ENCODE measurements at regions not wholly inside any gene's neighbourhood (a gene's known extent, or its start where the extent isn't known, plus 50 kb on each side); places are given as distances from the start of the nearest gene placed in this dataset.

GRCh38 chr6:23964865-23965264 lies 161.2 kb upstream of the NRSN1 start:
- Mint-ChIP-seq H3K9me3 (ENCODE audit: unreplicated experiment) (peaks cover 2% of the 10 kb centered on the region), H3K36me3 (ENCODE audit: unreplicated experiment) (no peaks in the 10 kb centered on the region), H3K27me3 (ENCODE audit: unreplicated experiment) (no peaks in the 10 kb centered on the region), H3K4me3 (ENCODE audit: unreplicated experiment) (no peak overlapping the region), H3K4me1 (ENCODE audit: low read depth, unreplicated experiment) (no peaks in the 10 kb centered on the region), H3K27ac (ENCODE audit: unreplicated experiment) (no peak overlapping the region)
- DNase-seq, result no peak
- no peak for TF ChIP-seq CTCF (IDR thresholded peaks at IDR 0.05; ENCODE audit: partially characterized antibody, unreplicated experiment)

- no peak overlapping the region for H3K27ac Mint-ChIP-seq (ENCODE audit: unreplicated experiment)
- no peaks in the 10 kb centered on the region for H3K4me1 Mint-ChIP-seq (ENCODE audit: low read depth, unreplicated experiment)
- no peak for TF ChIP-seq CTCF (IDR thresholded peaks at IDR 0.05; ENCODE audit: partially characterized antibody, unreplicated experiment)
- no peak for DNase-seq
- peaks cover 4% of the 10 kb centered on the region for H3K36me3 Mint-ChIP-seq (ENCODE audit: unreplicated experiment)
- peaks cover 4% of the 10 kb centered on the region for H3K9me3 Mint-ChIP-seq (ENCODE audit: unreplicated experiment)
- H3K4me3 Mint-ChIP-seq (ENCODE audit: unreplicated experiment), result no peak overlapping the region
- no peaks in the 10 kb centered on the region for H3K27me3 Mint-ChIP-seq (ENCODE audit: unreplicated experiment)
Observed at GRCh38 chr6:23969344-23969743, 156.7 kb upstream of the NRSN1 start.

DNA sequence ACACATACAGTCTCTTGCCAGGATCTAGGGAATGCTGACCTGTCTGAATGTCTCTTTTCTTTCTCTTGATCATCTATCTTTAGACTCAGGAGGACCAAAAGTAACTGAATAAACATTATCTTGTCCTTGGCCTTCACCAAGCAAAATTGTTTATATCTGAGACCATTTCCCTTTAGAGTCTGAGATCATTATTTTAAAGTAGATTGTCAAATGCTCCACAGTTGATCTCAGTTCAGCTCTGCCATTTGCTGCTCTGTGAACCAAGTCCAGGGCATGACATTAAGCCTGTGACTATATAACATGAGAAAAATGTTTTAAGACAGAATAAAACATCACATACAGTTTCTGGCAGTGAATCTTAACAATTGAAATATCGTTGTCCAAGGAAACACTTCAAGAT lies 148.3 kb upstream of the NRSN1 start:
- Mint-ChIP-seq H3K27ac (ENCODE audit: unreplicated experiment) (no peak overlapping the region), H3K4me1 (ENCODE audit: low read depth, unreplicated experiment) (no peaks in the 10 kb centered on the region), H3K9me3 (ENCODE audit: unreplicated experiment) (peaks cover 2% of the 10 kb centered on the region), H3K27me3 (ENCODE audit: unreplicated experiment) (peaks cover 3% of the 10 kb centered on the region), H3K36me3 (ENCODE audit: unreplicated experiment) (no peaks in the 10 kb centered on the region), H3K4me3 (ENCODE audit: unreplicated experiment) (no peak overlapping the region)
- TF ChIP-seq CTCF (IDR thresholded peaks at IDR 0.05; ENCODE audit: partially characterized antibody, unreplicated experiment), result no peak
- no peak for DNase-seq

- no peaks in the 10 kb centered on the region for H3K4me1 Mint-ChIP-seq (ENCODE audit: low read depth, unreplicated experiment)
- no peak overlapping the region for H3K4me3 Mint-ChIP-seq (ENCODE audit: unreplicated experiment)
- no peak overlapping the region for H3K27ac Mint-ChIP-seq (ENCODE audit: unreplicated experiment)
- no peaks in the 10 kb centered on the region for H3K36me3 Mint-ChIP-seq (ENCODE audit: unreplicated experiment)
- H3K27me3 Mint-ChIP-seq (ENCODE audit: unreplicated experiment), result peaks cover 3% of the 10 kb centered on the region
- no peaks in the 10 kb centered on the region for H3K9me3 Mint-ChIP-seq (ENCODE audit: unreplicated experiment)
- DNase-seq, result no peak
- no peak for TF ChIP-seq CTCF (IDR thresholded peaks at IDR 0.05; ENCODE audit: partially characterized antibody, unreplicated experiment)
Observed at GRCh38 chr6:23980965-23981364, 145.1 kb upstream of the NRSN1 start.

- Mint-ChIP-seq H3K27me3 (ENCODE audit: unreplicated experiment) (peaks cover 3% of the 10 kb centered on the region), H3K9me3 (ENCODE audit: unreplicated experiment) (no peaks in the 10 kb centered on the region), H3K4me1 (ENCODE audit: low read depth, unreplicated experiment) (no peaks in the 10 kb centered on the region), H3K36me3 (ENCODE audit: unreplicated experiment) (no peaks in the 10 kb centered on the region), H3K4me3 (ENCODE audit: unreplicated experiment) (no peak overlapping the region), H3K27ac (ENCODE audit: unreplicated experiment) (no peak overlapping the region)
- no peak for TF ChIP-seq CTCF (IDR thresholded peaks at IDR 0.05; ENCODE audit: partially characterized antibody, unreplicated experiment)
- DNase-seq, result no peak
Observed at GRCh38 chr6:23981923-23982322, 144.1 kb upstream of the NRSN1 start.
